GM23338 (cell line): ENCODE measurements at regions not wholly inside any gene's neighbourhood (a gene's known extent, or its start where the extent isn't known, plus 50 kb on each side); places are given as distances from the start of the nearest gene placed in this dataset.

Experiments
- ATAC-seq: fragments of 200-7000 bp; cut with Tn5 transposase; 3 replicates; pipeline ENCODE4 v1.9.1; 2020
- DNase-seq: peaks from one replicate; pipeline ENCODE4 v3.0.0-alpha.2; 2015; ENCODE audit warnings: low spot score
- H2AFZ ChIP-seq: fragments of 200-600 bp; sonication (generic); 2 replicates; pipeline ENCODE4 v1.8.0; 2016; ENCODE audit warnings: antibody characterized with exemption, mild to moderate bottlenecking, moderate library complexity
- H3F3A ChIP-seq: fragments of 200-600 bp; sonication (generic); replicated peaks from 2 replicates; pipeline ENCODE4 v1.8.0; 2017; ENCODE audit warnings: antibody characterized with exemption, mixed run types, low read depth
- H3K27ac ChIP-seq: fragments of 200-600 bp; sonication (generic); 2 replicates; pipeline ENCODE4 v1.6.1; 2016; ENCODE audit warnings: low read depth
- H3K27me3 ChIP-seq: fragments of 200-600 bp; sonication (generic); 2 replicates; pipeline ENCODE4 v1.8.0; 2016; ENCODE audit warnings: mild to moderate bottlenecking, mixed run types, moderate library complexity; ENCODE audit not compliant: insufficient read depth
- H3K36me3 ChIP-seq: fragments of 200-600 bp; sonication (generic); 2 replicates; pipeline ENCODE4 v1.8.0; 2016; ENCODE audit warnings: mild to moderate bottlenecking; ENCODE audit not compliant: insufficient read depth
- H3K4me1 ChIP-seq: fragments of 200-600 bp; sonication (generic); 2 replicates; pipeline ENCODE4 v1.8.0; 2016; ENCODE audit warnings: mild to moderate bottlenecking, moderate library complexity; ENCODE audit not compliant: insufficient read depth
- H3K4me2 ChIP-seq: fragments of 200-600 bp; sonication (generic); 2 replicates; pipeline ENCODE4 v1.7.1; 2017; ENCODE audit warnings: mixed run types
- H3K4me3 ChIP-seq: fragments of 200-600 bp; sonication (generic); 2 replicates; pipeline ENCODE4 v1.6.1; 2016; ENCODE audit warnings: mixed run types
- H3K79me2 ChIP-seq: fragments of 200-600 bp; sonication (generic); replicated peaks from 2 replicates; pipeline ENCODE4 v1.8.0; 2017; ENCODE audit warnings: mild to moderate bottlenecking; ENCODE audit not compliant: insufficient read depth
- H3K9me2 ChIP-seq: fragments of 200-600 bp; sonication (generic); 2 replicates; pipeline ENCODE4 v1.8.0; 2017; ENCODE audit not compliant: insufficient read depth
- H4K20me1 ChIP-seq: fragments of 200-600 bp; sonication (generic); replicated peaks from 2 replicates; pipeline ENCODE4 v1.8.0; 2017; ENCODE audit warnings: mild to moderate bottlenecking; ENCODE audit not compliant: insufficient read depth
- H3K27ac Mint-ChIP-seq: 2 replicates; pipeline ENCODE4 v1.8.0; 2020; ENCODE audit warnings: inconsistent platforms, mild to moderate bottlenecking, moderate library complexity, mixed read lengths
- H3K27me3 Mint-ChIP-seq: 3 replicates; pipeline ENCODE4 v1.8.0; 2022; ENCODE audit warnings: low read depth, mild to moderate bottlenecking, moderate library complexity, mixed read lengths, inconsistent platforms; ENCODE audit not compliant: insufficient read depth, poor library complexity
- H3K36me3 Mint-ChIP-seq: 3 replicates; pipeline ENCODE4 v1.8.0; 2021; ENCODE audit warnings: low read depth, mild to moderate bottlenecking, inconsistent platforms, moderate library complexity, mixed read lengths
- H3K4me1 Mint-ChIP-seq: 3 replicates; pipeline ENCODE4 v1.8.0; 2020; ENCODE audit warnings: mild to moderate bottlenecking, inconsistent platforms, mixed read lengths
- H3K4me3 Mint-ChIP-seq: 3 replicates; pipeline ENCODE4 v1.8.0; 2021; ENCODE audit warnings: moderate library complexity, mild to moderate bottlenecking, inconsistent platforms, mixed read lengths
- H3K9me3 Mint-ChIP-seq: 3 replicates; pipeline ENCODE4 v1.8.0; 2020; ENCODE audit warnings: moderate library complexity, mild to moderate bottlenecking, inconsistent platforms, mixed read lengths
- CREB1 ChIP-seq: fragments of 250-450 bp; sonication (Bioruptor Pico); IDR thresholded peaks from 2 replicates; pipeline ENCODE4 v1.5.0; 2020; ENCODE audit warnings: low read depth, mild to moderate bottlenecking, moderate library complexity
- CTCF ChIP-seq, 2 experiments: fragments of 200-600 bp in 1 of 2; sonication (generic) in 1 of 2; conservative IDR thresholded peaks; 2 replicates each; pipeline versions ENCODE4 v1.5.1 to v1.6.1; 2016 to 2017; ENCODE audit warnings: antibody characterized with exemption in 2 of 2, low read depth in 2 of 2, mild to moderate bottlenecking in 2 of 2, moderate library complexity in 1 of 2
- ETS1 ChIP-seq: IDR thresholded peaks from 2 replicates; pipeline ENCODE4 v1.6.1; 2016; ENCODE audit warnings: antibody characterized with exemption
- EZH2 ChIP-seq: fragments of 200-600 bp; sonication (generic); IDR thresholded peaks from one replicate; pipeline ENCODE4 v1.8.0; 2017; ENCODE audit warnings: antibody characterized with exemption, mild to moderate bottlenecking, low read depth; ENCODE audit not compliant: unreplicated experiment
- EZH2phosphoT487 ChIP-seq: fragments of 200-600 bp; sonication (generic); IDR thresholded peaks from one replicate; pipeline ENCODE4 v1.8.1; 2018; ENCODE audit warnings: antibody characterized with exemption; ENCODE audit not compliant: unreplicated experiment
- JUNB ChIP-seq: IDR thresholded peaks from one replicate; pipeline ENCODE4 v1.6.1; 2016; ENCODE audit warnings: antibody characterized with exemption; ENCODE audit not compliant: unreplicated experiment
- NANOG ChIP-seq: IDR thresholded peaks from 2 replicates; pipeline ENCODE4 v1.6.1; 2016; ENCODE audit warnings: antibody characterized with exemption, borderline replicate concordance
- POLR2AphosphoS5 ChIP-seq: IDR thresholded peaks from 2 replicates; pipeline ENCODE4 v1.6.1; 2016; ENCODE audit warnings: antibody characterized with exemption, low read depth
- REST ChIP-seq: IDR thresholded peaks from one replicate; pipeline ENCODE4 v1.6.1; 2018; ENCODE audit warnings: antibody characterized with exemption; ENCODE audit not compliant: unreplicated experiment
- STAT1 ChIP-seq: IDR thresholded peaks from one replicate; pipeline ENCODE4 v1.6.1; 2016; ENCODE audit warnings: antibody characterized with exemption; ENCODE audit not compliant: unreplicated experiment
- ZNF114 ChIP-seq: fragments of 250-450 bp; sonication (Bioruptor Pico); IDR thresholded peaks from 2 replicates; pipeline ENCODE4 v1.5.0; 2020; ENCODE audit warnings: mild to moderate bottlenecking, moderate library complexity
- ZNF331 ChIP-seq: fragments of 250-450 bp; sonication (Bioruptor Pico); IDR thresholded peaks from 2 replicates; pipeline ENCODE4 v1.5.0; 2020; ENCODE audit warnings: low read depth, mild to moderate bottlenecking, moderate library complexity
- ZNF462 ChIP-seq: fragments of 250-450 bp; sonication (Bioruptor Pico); IDR thresholded peaks from 2 replicates; pipeline ENCODE4 v1.5.0; 2020; ENCODE audit warnings: mild to moderate bottlenecking, moderate library complexity

GRCh38 chr6:99833034-99833433, 161.0 kb downstream of the MCHR2 start:
- DNase-seq (no peak), ATAC-seq (no peak)
- Histone ChIP-seq H3F3A (no peaks in the 10 kb centered on the region), H3K79me2 (no peaks in the 10 kb centered on the region), H4K20me1 (no peaks in the 10 kb centered on the region), H3K27me3 (no peaks in the 10 kb centered on the region), H3K36me3 (no peaks in the 10 kb centered on the region), H3K27ac (no peak overlapping the region), H3K9me2 (no peaks in the 10 kb centered on the region), H3K4me3 (no peak overlapping the region), H3K4me1 (no peaks in the 10 kb centered on the region), H2AFZ (no peak overlapping the region), H3K4me2 (no peak overlapping the region)
- TF ChIP-seq ZNF114 (CRISPR knock-in tag) (no peak), EZH2phosphoT487 (no peak), CTCF (conservative IDR thresholded peaks at IDR 0.05; ENCODE audit: low read depth in 2 of 2) (no peak), STAT1 (no peak), EZH2 (no peak), POLR2AphosphoS5 (no peak), ZNF462 (no peak), NANOG (no peak), CREB1 (CRISPR knock-in tag) (no peak), JUNB (no peak), ZNF331 (no peak), REST (no peak), ETS1 (no peak)
- H3K27me3 Mint-ChIP-seq: no peaks in the 10 kb centered on the region
- no peaks in the 10 kb centered on the region for H3K9me3 Mint-ChIP-seq
- H3K36me3 Mint-ChIP-seq: no peaks in the 10 kb centered on the region
- H3K4me1 Mint-ChIP-seq: no peaks in the 10 kb centered on the region
- H3K27ac Mint-ChIP-seq: no peak overlapping the region
- H3K4me3 Mint-ChIP-seq: no peak overlapping the region
